H1 (cell line): ENCODE measurements at regions not wholly inside any gene's neighbourhood (a gene's known extent, or its start where the extent isn't known, plus 50 kb on each side); places are given as distances from the start of the nearest gene placed in this dataset.

Experiments
- CTCF ChIA-PET: fragments of 300-600 bp; sonication (Branson Sonifier 250); formaldehyde crosslinking; loops from one replicate; lab custom pipeline; 2021; ENCODE audit not compliant: partially characterized antibody; lab: Charles Lee
- POLR2A ChIA-PET: fragments of 300-600 bp; sonication (Branson Sonifier 250); formaldehyde crosslinking; loops from one replicate; lab custom pipeline; 2021; ENCODE audit warnings: inconsistent platforms; ENCODE audit not compliant: partially characterized antibody; lab: Charles Lee
- DNase-seq, 2 experiments: peaks; one replicate each; pipeline versions ENCODE4 v3.0.0 to v3.0.0-alpha.2; 2010 to 2022; ENCODE audit warnings: low spot score in 2 of 2, low read depth in 1 of 2, mixed read lengths in 1 of 2
- FAIRE-seq: peaks from 2 replicates; lab custom pipeline; 2011; peaks lifted over from hg19 to GRCh38; lab: Jason Lieb, UNC
- H2AFZ ChIP-seq: 2 replicates; pipeline ENCODE4 v1.8.1; 2012; ENCODE audit warnings: low read length, inconsistent platforms
- H2AK5ac ChIP-seq: 2 replicates; pipeline ENCODE4 v1.6.1; 2013; ENCODE audit warnings: low read depth, low read length
- H2BK120ac ChIP-seq: replicated peaks from 2 replicates; pipeline ENCODE3; 2013; ENCODE audit warnings: low read depth, low read length, inconsistent platforms
- H2BK12ac ChIP-seq: 2 replicates; pipeline ENCODE4 v1.6.1; 2013; ENCODE audit warnings: low read depth, low read length
- H2BK15ac ChIP-seq: 2 replicates; pipeline ENCODE4 v1.6.1; 2013; ENCODE audit warnings: low read length
- H2BK20ac ChIP-seq: 2 replicates; pipeline ENCODE4 v1.6.1; 2013; ENCODE audit warnings: low read length
- H2BK5ac ChIP-seq: 2 replicates; pipeline ENCODE4 v1.6.1; 2013; ENCODE audit warnings: low read depth, low read length
- H3K14ac ChIP-seq: 2 replicates; pipeline ENCODE4 v1.6.1; 2013; ENCODE audit warnings: inconsistent platforms; ENCODE audit not compliant: insufficient read length
- H3K18ac ChIP-seq: 2 replicates; pipeline ENCODE4 v1.6.1; 2013; ENCODE audit warnings: low read length; ENCODE audit errors: extremely low read depth
- H3K23ac ChIP-seq: 2 replicates; pipeline ENCODE4 v1.6.1; 2013; ENCODE audit warnings: inconsistent platforms; ENCODE audit not compliant: insufficient read length
- H3K23me2 ChIP-seq: 2 replicates; pipeline ENCODE4 v1.6.1; 2013; ENCODE audit warnings: low read depth, low read length
- H3K27ac ChIP-seq: 2 replicates; pipeline ENCODE4 v1.6.1; 2011; ENCODE audit warnings: low read depth, low read length, inconsistent platforms
- H3K27me3 ChIP-seq, 4 experiments: replicated peaks in 1 of 4; 1 replicate in 1 of 4; 2 replicates in 3 of 4; pipeline versions ENCODE4 v1.6.1 to v1.8.1; 2011 to 2013; ENCODE audit warnings: low read length in 3 of 4, mild to moderate bottlenecking in 3 of 4, inconsistent platforms in 2 of 4, mixed read lengths in 2 of 4, moderate library complexity in 1 of 4; ENCODE audit not compliant: control insufficient read depth in 3 of 4, insufficient read depth in 3 of 4; ENCODE audit errors: extremely low read depth in 1 of 4
- H3K36me3 ChIP-seq, 4 experiments: 2 replicates each; pipeline versions ENCODE4 v1.6.1 to v1.8.1; 2011 to 2013; ENCODE audit warnings: mild to moderate bottlenecking in 4 of 4, low read length in 3 of 4, moderate library complexity in 2 of 4, control low read depth in 1 of 4, inconsistent platforms in 1 of 4; ENCODE audit not compliant: insufficient read depth in 4 of 4, control insufficient read depth in 2 of 4
- H3K4ac ChIP-seq: replicated peaks from 2 replicates; pipeline ENCODE3; 2013; ENCODE audit warnings: low read length, low read depth, mixed read lengths, inconsistent platforms; ENCODE audit not compliant: insufficient read length
- H3K4me1 ChIP-seq, 4 experiments: replicated peaks in 1 of 4; 1 replicate in 1 of 4; 2 replicates in 3 of 4; pipeline versions ENCODE4 v1.6.1 to v1.8.1; 2011 to 2013; ENCODE audit warnings: low read length in 3 of 4, inconsistent platforms in 2 of 4, mixed read lengths in 1 of 4; ENCODE audit not compliant: insufficient read depth in 4 of 4, control insufficient read depth in 3 of 4
- H3K4me2 ChIP-seq, 2 experiments: 2 replicates each; pipeline versions ENCODE4 v1.6.1 to v1.8.1; 2011 to 2013; ENCODE audit warnings: low read depth in 2 of 2, low read length in 2 of 2, control low read depth in 1 of 2, inconsistent platforms in 1 of 2, mild to moderate bottlenecking in 1 of 2; ENCODE audit not compliant: insufficient read depth in 1 of 2
- H3K4me3 ChIP-seq, 4 experiments: fragments of 200-600, 300-600 bp in 1 of 4; sonication (generic), shearing (Covaris generic), sonication (Bioruptor Twin) in 1 of 4; 2 replicates each; pipeline versions ENCODE4 v1.5.1 to v1.8.1; 2011 to 2016; ENCODE audit warnings: low read length in 4 of 4, low read depth in 3 of 4, control low read depth in 2 of 4, inconsistent platforms in 2 of 4, mild to moderate bottlenecking in 2 of 4, mixed read lengths in 1 of 4, moderate library complexity in 1 of 4; ENCODE audit not compliant: insufficient read depth in 2 of 4; ENCODE audit errors: extremely low read depth in 1 of 4
- H3K56ac ChIP-seq: replicated peaks from 2 replicates; pipeline ENCODE3; 2013; ENCODE audit warnings: low read depth, mild to moderate bottlenecking, mixed read lengths, low read length, inconsistent platforms; ENCODE audit not compliant: insufficient read length
- H3K79me1 ChIP-seq: 2 replicates; pipeline ENCODE4 v1.6.1; 2013; ENCODE audit warnings: low read depth, low read length, control low read depth
- H3K79me2 ChIP-seq, 2 experiments: 2 replicates each; pipeline versions ENCODE4 v1.6.1 to v1.8.1; 2012 to 2013; ENCODE audit warnings: low read length in 2 of 2, mild to moderate bottlenecking in 2 of 2, inconsistent platforms in 1 of 2; ENCODE audit not compliant: insufficient read depth in 2 of 2, control insufficient read depth in 1 of 2
- H3K9ac ChIP-seq, 4 experiments: replicated peaks in 1 of 4; 1 replicate in 1 of 4; 2 replicates in 3 of 4; pipeline versions ENCODE4 v1.6.1 to v1.8.1; 2011 to 2013; ENCODE audit warnings: low read depth in 3 of 4, low read length in 3 of 4, control low read depth in 2 of 4, mild to moderate bottlenecking in 2 of 4, moderate library complexity in 2 of 4, inconsistent platforms in 1 of 4; ENCODE audit errors: extremely low read depth in 1 of 4
- H3K9me3 ChIP-seq, 2 experiments: 2 replicates each; pipeline versions ENCODE4 v1.6.1 to v1.8.1; 2012 to 2013; ENCODE audit warnings: mild to moderate bottlenecking in 2 of 2, moderate library complexity in 2 of 2, control low read depth in 1 of 2, inconsistent platforms in 1 of 2, low read depth in 1 of 2, low read length in 1 of 2, mixed read lengths in 1 of 2; ENCODE audit not compliant: insufficient read depth in 2 of 2
- H4K20me1 ChIP-seq, 2 experiments: replicated peaks in 1 of 2; 2 replicates each; pipeline versions ENCODE3 to v1.8.1; 2011 to 2013; ENCODE audit warnings: inconsistent platforms in 2 of 2, low read length in 2 of 2, mild to moderate bottlenecking in 1 of 2; ENCODE audit not compliant: insufficient read depth in 2 of 2, control insufficient read depth in 1 of 2
- H4K5ac ChIP-seq: 2 replicates; pipeline ENCODE4 v1.6.1; 2013; ENCODE audit warnings: low read length, low read depth, mixed read lengths, inconsistent platforms; ENCODE audit not compliant: insufficient read length
- H4K8ac ChIP-seq: 2 replicates; pipeline ENCODE4 v1.8.0; 2013; ENCODE audit warnings: mild to moderate bottlenecking, moderate library complexity, low read length, inconsistent platforms; ENCODE audit not compliant: insufficient read depth; ENCODE audit errors: extremely low read depth
- H4K91ac ChIP-seq: replicated peaks from 2 replicates; pipeline ENCODE3; 2013; ENCODE audit warnings: low read length, mixed read lengths, inconsistent platforms; ENCODE audit not compliant: insufficient read length
- ATF3 ChIP-seq: IDR thresholded peaks from 2 replicates; pipeline ENCODE4 v1.6.1; 2011; ENCODE audit warnings: low read depth, mild to moderate bottlenecking, low read length; ENCODE audit not compliant: insufficient read depth
- EGR1 ChIP-seq: IDR thresholded peaks from 2 replicates; pipeline ENCODE4 v1.6.1; 2011; ENCODE audit warnings: low read depth, low read length, borderline replicate concordance
- EZH2 ChIP-seq: fragments of 200-600 bp; sonication (generic); IDR thresholded peaks from 2 replicates; pipeline ENCODE4 v1.7.1; 2012; ENCODE audit warnings: low read depth, mild to moderate bottlenecking, moderate library complexity, low read length, inconsistent platforms; ENCODE audit not compliant: severe bottlenecking
- FOSL1 ChIP-seq: IDR thresholded peaks from 2 replicates; pipeline ENCODE4 v1.6.1; 2011; ENCODE audit warnings: mild to moderate bottlenecking, low read depth, low read length, moderate library complexity; ENCODE audit not compliant: insufficient read depth
- JUND ChIP-seq: IDR thresholded peaks from 2 replicates; pipeline ENCODE4 v1.6.1; 2011; ENCODE audit warnings: mild to moderate bottlenecking, improper control_type of control experiment, low read length
- MAFK ChIP-seq: IDR thresholded peaks from 2 replicates; pipeline ENCODE4 v1.6.1; 2012; ENCODE audit warnings: low read depth, mild to moderate bottlenecking, improper control_type of control experiment, low read length
- SIX5 ChIP-seq: IDR thresholded peaks from 2 replicates; pipeline ENCODE4 v1.6.1; 2011; ENCODE audit warnings: mild to moderate bottlenecking, low read depth, low read length
- WGBS, 2 experiments: shearing (Covaris generic) in 1 of 2; methylation state at CpG; one replicate each; pipeline versions ENCODE4 v1.1.6 to v1.1.7; 2013 to 2015; ENCODE audit warnings: low lambda C conversion rate in 2 of 2, mixed read lengths in 2 of 2, inconsistent platforms in 1 of 2, low coverage in 1 of 2, missing lambda C conversion rate in 1 of 2; ENCODE audit not compliant: insufficient replicate concordance in 2 of 2, insufficient coverage in 1 of 2, insufficient read length in 1 of 2; ENCODE audit errors: extremely low coverage in 1 of 2, missing lambda C conversion rate in 1 of 2; 5-methylcytosine and 5-hydroxymethylcytosine counted together

DNA sequence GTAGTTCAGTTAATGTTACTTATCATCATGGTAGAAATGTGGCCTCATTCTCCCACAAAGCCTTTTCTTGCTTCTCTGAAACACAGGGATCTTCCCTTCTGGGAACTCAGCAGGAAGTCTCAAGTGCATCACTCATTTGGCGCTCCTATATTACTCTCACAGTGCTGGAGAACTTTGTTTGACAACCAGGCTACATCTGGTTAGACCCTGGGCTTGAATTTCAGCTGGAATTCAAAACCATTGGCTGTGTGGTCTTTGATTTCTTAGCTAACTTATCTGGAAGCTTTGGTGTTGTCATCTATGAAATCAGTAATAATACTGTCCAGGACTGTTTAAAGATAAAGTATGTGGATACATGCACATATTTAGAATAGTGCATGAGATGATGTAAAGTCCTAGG, 1777.1 kb downstream of the MAT2B start:
- H3K27ac ChIP-seq, result no peak overlapping the region
- H3K79me1 ChIP-seq, result no peaks in the 10 kb centered on the region
- H3K9me3 ChIP-seq, result no peaks in the 10 kb centered on the region
- TF ChIP-seq EGR1 (no peak), MAFK (no peak), JUND (no peak), EZH2 (no peak), ATF3 (no peak), FOSL1 (no peak), SIX5 (no peak)
- TF ChIP-seq, all 59 proteins: peak for 0
- Histone ChIP-seq H2BK15ac (no peak overlapping the region), H2BK5ac (no peak overlapping the region), H3K23me2 (no peaks in the 10 kb centered on the region), H3K23ac (no peak overlapping the region), H3K4me1 (no peaks in the 10 kb centered on the region), H2BK12ac (no peak overlapping the region), H3K56ac (no peak overlapping the region), H3K27me3 (no peaks in the 10 kb centered on the region), H3K18ac (no peak overlapping the region), H4K8ac (no peak overlapping the region), H3K36me3 (no peaks in the 10 kb centered on the region), H3K4me2 (no peak overlapping the region), H3K79me2 (no peaks in the 10 kb centered on the region), H3K4ac (no peak overlapping the region), H4K20me1 (no peaks in the 10 kb centered on the region), H3K4me3 (no peak overlapping the region), H3K14ac (no peak overlapping the region), H2AFZ (no peak overlapping the region), H2AK5ac (no peak overlapping the region), H2BK120ac (no peak overlapping the region), H4K91ac (no peak overlapping the region), H2BK20ac (no peak overlapping the region), H3K9ac (no peak overlapping the region), H4K5ac (no peak overlapping the region)
- CTCF ChIA-PET, result no interaction called here
- DNase-seq, result no peak
- POLR2A ChIA-PET, result no interaction called here
- WGBS, 2 experiments, result 93% methylated on average over 1 of the region's 1 CpG; no CpG with 5 or more reads in 1 of the 2 experiments
- FAIRE-seq, result no peak
